HEK293 (cell line): ENCODE measurements at regions not wholly inside any gene's neighbourhood (a gene's known extent, or its start where the extent isn't known, plus 50 kb on each side); places are given as distances from the start of the nearest gene placed in this dataset.
A peak's percentile ranks its signal among the peaks of the same experiment; 100 is the strongest.

ENCODE experiments used
- CTCF ChIA-PET: fragments of 350-600 bp; formaldehyde crosslinking; extraction: SDS; loops from one replicate; lab custom pipeline; 2021; ENCODE audit warnings: antibody characterized with exemption; lab: Yijun Ruan, JAX
- POLR2A ChIA-PET: fragments of 300-600 bp; formaldehyde crosslinking; extraction: SDS; loops from one replicate; lab custom pipeline; 2020; ENCODE audit warnings: antibody characterized with exemption, inconsistent platforms; lab: Yijun Ruan, JAX
- H3K27ac ChIP-seq: fragments of 200-500 bp; sonication (Bioruptor generic); 2 replicates; pipeline ENCODE4 v1.5.1; 2014; ENCODE audit warnings: low read depth, low read length, control low read depth, inconsistent platforms; ENCODE audit errors: extremely low read depth
- H3K36me3 ChIP-seq, 2 experiments: fragments of 200-500 bp in 1 of 2; sonication (Bioruptor generic) in 1 of 2; 1 replicate in 1 of 2; 2 replicates in 1 of 2; pipeline ENCODE4 v1.5.1; 2014 to 2017; ENCODE audit warnings: inconsistent platforms in 2 of 2, low read length in 2 of 2; ENCODE audit not compliant: control insufficient read depth in 2 of 2, insufficient read depth in 1 of 2
- H3K4me1 ChIP-seq: fragments of 200-500 bp; sonication (Bioruptor generic); 2 replicates; pipeline ENCODE4 v1.5.1; 2014; ENCODE audit warnings: mild to moderate bottlenecking, low read length, inconsistent platforms; ENCODE audit not compliant: control insufficient read depth, insufficient read depth
- H3K4me3 ChIP-seq: 2 replicates; pipeline ENCODE4 v1.5.1; 2011; ENCODE audit warnings: low read depth, mild to moderate bottlenecking, control low read depth, low read length, moderate library complexity
- H3K9me3 ChIP-seq: fragments of 200-500 bp; sonication (Bioruptor generic); 2 replicates; pipeline ENCODE4 v1.5.1; 2014; ENCODE audit warnings: low read depth, low read length, inconsistent platforms; ENCODE audit not compliant: control insufficient read depth, insufficient read depth
- ATF2 ChIP-seq: fragments of 450-650 bp; formaldehyde crosslinking; IDR thresholded peaks from 2 replicates; pipeline ENCODE4 v1.5.1; 2016; ENCODE audit warnings: missing biosample characterization, missing genetic modification characterization, low read depth
- EGR2 ChIP-seq: fragments of 450-650 bp; formaldehyde crosslinking; IDR thresholded peaks from 2 replicates; pipeline ENCODE4 v1.5.1; 2016; ENCODE audit warnings: low read depth, missing biosample characterization, missing genetic modification characterization
- FEZF1 ChIP-seq: fragments of 450-650 bp; formaldehyde crosslinking; IDR thresholded peaks from 2 replicates; pipeline ENCODE4 v1.5.1; 2016; ENCODE audit warnings: missing biosample characterization, missing genetic modification characterization
- IKZF3 ChIP-seq: fragments of 450-650 bp; IDR thresholded peaks from 2 replicates; pipeline ENCODE4 v1.5.0; 2018; ENCODE audit warnings: missing biosample characterization, mild to moderate bottlenecking, missing genetic modification characterization, moderate library complexity
- INSM2 ChIP-seq: fragments of 450-650 bp; formaldehyde crosslinking; IDR thresholded peaks from 2 replicates; pipeline ENCODE4 v1.5.1; 2016; ENCODE audit warnings: missing biosample characterization, missing genetic modification characterization
- KLF1 ChIP-seq: fragments of 450-650 bp; formaldehyde crosslinking; IDR thresholded peaks from 2 replicates; pipeline ENCODE4 v1.5.1; 2016; ENCODE audit warnings: missing biosample characterization, missing genetic modification characterization
- PBX3 ChIP-seq: sonication (generic); formaldehyde crosslinking; IDR thresholded peaks from 2 replicates; pipeline ENCODE4 v1.8.1; 2022; ENCODE audit warnings: mild to moderate bottlenecking, moderate library complexity, missing genetic modification reagents
- REST ChIP-seq: fragments of 450-650 bp; formaldehyde crosslinking; IDR thresholded peaks from 2 replicates; pipeline ENCODE4 v1.5.1; 2016; ENCODE audit warnings: missing biosample characterization, missing genetic modification characterization
- ZEB2 ChIP-seq: fragments of 450-650 bp; formaldehyde crosslinking; IDR thresholded peaks from 2 replicates; pipeline ENCODE4 v1.5.1; 2016; ENCODE audit warnings: missing biosample characterization, missing genetic modification characterization
- ZFP37 ChIP-seq: fragments of 450-650 bp; formaldehyde crosslinking; IDR thresholded peaks from 2 replicates; pipeline ENCODE4 v1.5.1; 2016; ENCODE audit warnings: missing biosample characterization, missing genetic modification characterization
- ZNF140 ChIP-seq: fragments of 450-650 bp; formaldehyde crosslinking; IDR thresholded peaks from 2 replicates; pipeline ENCODE4 v1.5.1; 2016; ENCODE audit warnings: missing biosample characterization, missing genetic modification characterization
- ZNF2 ChIP-seq: fragments of 450-650 bp; formaldehyde crosslinking; IDR thresholded peaks from 2 replicates; pipeline ENCODE4 v1.5.1; 2016; ENCODE audit warnings: missing biosample characterization, missing genetic modification characterization
- ZNF248 ChIP-seq: fragments of 450-650 bp; formaldehyde crosslinking; IDR thresholded peaks from 2 replicates; pipeline ENCODE4 v1.5.1; 2017; ENCODE audit warnings: missing biosample characterization, missing genetic modification characterization
- ZNF292 ChIP-seq: fragments of 450-650 bp; formaldehyde crosslinking; IDR thresholded peaks from 2 replicates; pipeline ENCODE4 v1.5.1; 2016; ENCODE audit warnings: low read depth, missing biosample characterization, missing genetic modification characterization, borderline replicate concordance
- ZNF394 ChIP-seq: fragments of 450-650 bp; formaldehyde crosslinking; IDR thresholded peaks from 2 replicates; pipeline ENCODE4 v1.5.1; 2016; ENCODE audit warnings: missing biosample characterization, missing genetic modification characterization, mild to moderate bottlenecking, moderate library complexity, borderline replicate concordance
- ZNF555 ChIP-seq: fragments of 450-650 bp; formaldehyde crosslinking; conservative IDR thresholded peaks from 2 replicates; pipeline ENCODE4 v1.5.1; 2017; ENCODE audit warnings: missing biosample characterization, mild to moderate bottlenecking, missing genetic modification characterization, inconsistent platforms
- ZNF580 ChIP-seq: fragments of 450-650 bp; formaldehyde crosslinking; IDR thresholded peaks from 2 replicates; pipeline ENCODE4 v1.5.1; 2016; ENCODE audit warnings: missing biosample characterization, missing genetic modification characterization
- ZNF596 ChIP-seq: fragments of 450-650 bp; IDR thresholded peaks from 2 replicates; pipeline ENCODE4 v1.5.0; 2018; ENCODE audit warnings: missing biosample characterization, mild to moderate bottlenecking, missing genetic modification characterization, moderate library complexity
- ZNF610 ChIP-seq: fragments of 450-650 bp; formaldehyde crosslinking; IDR thresholded peaks from 2 replicates; pipeline ENCODE4 v1.5.1; 2016; ENCODE audit warnings: missing biosample characterization, missing genetic modification characterization, borderline replicate concordance
- ZNF777 ChIP-seq: fragments of 450-650 bp; formaldehyde crosslinking; IDR thresholded peaks from 2 replicates; pipeline ENCODE4 v1.5.1; 2017; ENCODE audit warnings: missing biosample characterization, missing genetic modification characterization, borderline replicate concordance
- ZSCAN18 ChIP-seq: fragments of 450-650 bp; formaldehyde crosslinking; IDR thresholded peaks from 2 replicates; pipeline ENCODE4 v1.5.1; 2016; ENCODE audit warnings: missing biosample characterization, missing genetic modification characterization

DNA sequence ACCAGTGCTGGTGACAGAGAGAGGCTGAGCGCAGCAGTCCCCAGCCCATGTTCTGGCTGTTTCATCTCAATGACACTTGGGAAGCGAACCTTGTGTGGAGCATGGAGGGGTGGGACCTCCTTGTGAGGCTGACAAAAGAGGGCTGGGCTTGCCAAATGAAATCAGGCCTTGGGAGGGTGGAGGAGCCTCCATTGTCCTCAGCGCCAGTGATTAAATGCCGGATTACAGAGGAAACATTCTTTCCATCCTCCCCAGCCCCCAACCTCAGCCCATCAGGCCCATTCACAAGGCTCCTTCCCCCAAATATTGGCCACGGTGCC is 63.3 kb upstream of the PAXBP1 start (continued):
- no peak for TF ChIP-seq REST
- TF ChIP-seq ZEB2 (tag by site-specific recombination) = no peak
- TF ChIP-seq PBX3 (CRISPR knock-in tag) = no peak
- TF ChIP-seq, all 188 proteins: peak for 0

GRCh38 chr21:32842146-32842545 is 70.6 kb upstream of the PAXBP1 start:
- ChIA-PET POLR2A (no interaction called here), CTCF (no interaction called here)
- no peak for TF ChIP-seq ZNF2 (tag by site-specific recombination)

DNA sequence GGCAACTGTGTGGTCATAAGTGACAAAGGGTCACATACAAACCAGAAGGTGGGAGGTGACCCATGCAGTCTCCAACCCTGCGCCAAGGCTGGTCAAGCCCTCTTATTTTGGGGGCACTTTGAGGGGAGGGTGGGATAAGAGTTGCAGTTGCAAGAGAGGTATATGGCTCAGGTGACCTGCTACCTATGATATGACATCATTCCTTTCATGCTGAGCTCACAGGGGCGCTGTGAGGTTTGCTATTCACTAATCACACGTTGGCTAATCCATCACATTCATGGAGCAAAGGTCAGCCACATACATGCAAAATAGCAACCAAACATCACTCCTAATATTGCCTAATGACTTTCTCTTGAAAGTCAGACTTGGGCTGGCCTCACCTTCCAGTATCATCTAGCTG is 72.0 kb upstream of the PAXBP1 start:
- POLR2A ChIA-PET = no interaction called here
- H3K9me3 ChIP-seq = no peaks in the 10 kb centered on the region
- H3K4me3 ChIP-seq = no peak overlapping the region
- no peak overlapping the region for H3K27ac ChIP-seq
- TF ChIP-seq ATF2 (tag by site-specific recombination) (peak; percentile 51; the same call in 1 of the 2 replicates), ZNF777 (tag by site-specific recombination) (no peak)
- TF ChIP-seq, all 188 proteins: peak for 1
- CTCF ChIA-PET = interaction anchor here (0.6 to 1.7 kb wide), 5 partner anchors 9 to 314 kb away, joined by 3 to 4 read pairs (median 4); no protein-coding TSS in a partner anchor
- peaks cover 9% of the 10 kb centered on the region for H3K4me1 ChIP-seq
- no peaks in the 10 kb centered on the region for H3K36me3 ChIP-seq

More at GRCh38 chr21:32842146-32842545, 70.6 kb upstream of the PAXBP1 start:
- Histone ChIP-seq H3K36me3 (no peaks in the 10 kb centered on the region), H3K9me3 (no peaks in the 10 kb centered on the region), H3K4me3 (no peak overlapping the region), H3K27ac (no peak overlapping the region), H3K4me1 (peaks cover 9% of the 10 kb centered on the region)

DNA sequence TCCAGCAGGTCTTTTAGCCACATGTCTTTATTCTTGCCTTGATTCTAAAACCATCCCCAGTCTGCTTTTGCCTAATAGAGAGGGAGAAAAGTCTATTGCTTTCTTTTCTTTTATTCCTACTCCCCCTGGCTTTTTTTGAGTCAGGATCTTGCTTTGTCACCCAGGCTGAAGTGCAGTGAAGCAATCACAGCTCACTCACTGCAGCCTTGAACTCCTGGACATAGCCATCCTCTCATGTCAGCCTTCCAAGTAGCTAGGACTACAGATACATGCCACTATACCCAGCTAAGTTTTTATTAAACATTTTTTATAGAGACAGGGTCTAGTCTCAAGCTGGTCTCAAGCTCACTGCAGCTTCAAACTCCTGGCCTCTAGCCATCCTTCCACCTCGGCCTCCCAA is 72.5 kb upstream of the PAXBP1 start:
- Histone ChIP-seq H3K4me1 (peaks cover 9% of the 10 kb centered on the region), H3K36me3 (no peaks in the 10 kb centered on the region), H3K27ac (no peak overlapping the region), H3K4me3 (no peak overlapping the region), H3K9me3 (no peaks in the 10 kb centered on the region)
- ChIA-PET CTCF (interaction anchor here (0.6 to 1.7 kb wide), 8 partner anchors 8 to 314 kb away, joined by 3 to 6 read pairs (median 4); no protein-coding TSS in a partner anchor), POLR2A (no interaction called here)
- TF ChIP-seq FEZF1 (tag by site-specific recombination) = no peak
- TF ChIP-seq ZSCAN18 (tag by site-specific recombination) = no peak
- no peak for TF ChIP-seq ZFP37 (tag by site-specific recombination)
- TF ChIP-seq KLF1 (tag by site-specific recombination) = no peak
- TF ChIP-seq ZNF140 (tag by site-specific recombination) = no peak
- no peak for TF ChIP-seq EGR2 (tag by site-specific recombination)
- TF ChIP-seq ZNF555 (tag by site-specific recombination) = no peak
- TF ChIP-seq ZNF580 (tag by site-specific recombination) = no peak
- TF ChIP-seq ZNF394 (tag by site-specific recombination) = no peak
- TF ChIP-seq IKZF3 = no peak
- no peak for TF ChIP-seq ZNF248 (tag by site-specific recombination)
- no peak for TF ChIP-seq ZNF292 (tag by site-specific recombination)
- TF ChIP-seq ZNF596 (tag by site-specific recombination) = no peak
- TF ChIP-seq INSM2 (tag by site-specific recombination) = no peak
- TF ChIP-seq ZNF610 (tag by site-specific recombination) = no peak
